ENCODE measurements at regions not wholly inside any gene's neighbourhood (a gene's known extent, or its start where the extent isn't known, plus 50 kb on each side); places are given as distances from the start of the nearest gene placed in this dataset.

DNA sequence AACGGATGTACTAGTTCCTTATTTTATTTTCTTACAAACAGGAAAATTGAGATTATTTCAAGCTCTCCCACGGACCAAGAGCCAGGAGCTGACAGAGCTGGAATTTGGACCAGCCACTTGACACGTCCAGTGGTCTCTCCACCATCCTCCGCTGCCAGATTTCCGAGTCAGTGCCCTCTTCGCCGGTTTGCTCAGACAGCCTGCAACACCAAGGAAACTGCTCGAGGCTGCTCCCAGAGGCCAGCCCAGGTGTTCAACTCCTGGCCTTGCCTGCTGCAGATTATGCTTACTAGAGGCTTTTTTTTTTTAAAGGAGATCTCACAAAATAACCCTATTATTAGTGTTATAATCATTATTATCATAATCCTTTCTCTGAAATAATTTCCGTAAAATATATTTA, 779.8 kb downstream of the RNF144A start:
- Histone ChIP-seq H3K36me3 (no peaks in the 10 kb centered on the region), H3K27me3 (no peaks in the 10 kb centered on the region), H3K9me3 (no peaks in the 10 kb centered on the region), H3K4me1 (no peaks in the 10 kb centered on the region), H3K27ac (no peak overlapping the region), H3K4me3 (no peak overlapping the region)
- WGBS, 5 donors, result 83 to 89% (median 87%) methylated on average over 9 of the region's 9 CpGs
- intact Hi-C loops (cut with DNase I; ENCODE audit: low total_unique reads), result no loop called here
- TF ChIP-seq EP300 (IDR thresholded peaks at IDR 0.05), result no peak
- no peak for DNase-seq

DNA sequence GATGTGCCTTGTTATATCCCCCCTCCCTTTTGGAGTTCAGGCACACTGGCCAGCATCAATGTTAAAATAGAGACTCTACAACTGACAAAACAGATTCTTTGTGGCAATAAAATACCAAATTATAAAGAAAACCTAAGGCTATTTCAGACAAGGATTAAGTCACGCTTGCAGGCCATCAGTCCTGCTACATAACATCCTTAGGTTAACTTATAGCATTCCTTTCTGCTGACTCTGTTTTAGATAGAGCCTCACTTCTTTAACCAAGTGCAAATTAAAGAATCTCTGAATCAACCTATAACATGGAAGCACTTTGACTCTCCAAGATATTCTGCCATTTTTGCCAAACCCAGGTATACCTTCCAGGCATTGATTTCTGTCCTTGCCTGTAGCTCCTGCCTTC, 784.6 kb downstream of the RNF144A start:
- no peak for DNase-seq
- no peaks in the 10 kb centered on the region for H3K27me3 ChIP-seq
- no peaks in the 10 kb centered on the region for H3K36me3 ChIP-seq
- 95 to 100% (median 98%) methylated on average over 1 of the region's 1 CpG for WGBS, 5 donors
- intact Hi-C loops (cut with DNase I; ENCODE audit: low total_unique reads), result loop anchor here (10.0 kb wide), 1 partner anchor 107 kb away; no protein-coding TSS in a partner anchor
- H3K27ac ChIP-seq, result no peak overlapping the region
- no peak for TF ChIP-seq EP300 (IDR thresholded peaks at IDR 0.05)
- no peak for TF ChIP-seq POLR2AphosphoS5 (IDR thresholded peaks at IDR 0.05)
- TF ChIP-seq, protein P1, sequence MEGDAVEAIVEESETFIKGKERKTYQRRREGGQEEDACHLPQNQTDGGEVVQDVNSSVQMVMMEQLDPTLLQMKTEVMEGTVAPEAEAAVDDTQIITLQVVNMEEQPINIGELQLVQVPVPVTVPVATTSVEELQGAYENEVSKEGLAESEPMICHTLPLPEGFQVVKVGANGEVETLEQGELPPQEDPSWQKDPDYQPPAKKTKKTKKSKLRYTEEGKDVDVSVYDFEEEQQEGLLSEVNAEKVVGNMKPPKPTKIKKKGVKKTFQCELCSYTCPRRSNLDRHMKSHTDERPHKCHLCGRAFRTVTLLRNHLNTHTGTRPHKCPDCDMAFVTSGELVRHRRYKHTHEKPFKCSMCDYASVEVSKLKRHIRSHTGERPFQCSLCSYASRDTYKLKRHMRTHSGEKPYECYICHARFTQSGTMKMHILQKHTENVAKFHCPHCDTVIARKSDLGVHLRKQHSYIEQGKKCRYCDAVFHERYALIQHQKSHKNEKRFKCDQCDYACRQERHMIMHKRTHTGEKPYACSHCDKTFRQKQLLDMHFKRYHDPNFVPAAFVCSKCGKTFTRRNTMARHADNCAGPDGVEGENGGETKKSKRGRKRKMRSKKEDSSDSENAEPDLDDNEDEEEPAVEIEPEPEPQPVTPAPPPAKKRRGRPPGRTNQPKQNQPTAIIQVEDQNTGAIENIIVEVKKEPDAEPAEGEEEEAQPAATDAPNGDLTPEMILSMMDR (IDR thresholded peaks at IDR 0.05), result no peak
- TF ChIP-seq POLR2A (IDR thresholded peaks at IDR 0.05), result no peak
- no peaks in the 10 kb centered on the region for H3K4me1 ChIP-seq
- no peak overlapping the region for H3K4me3 ChIP-seq
- H3K9me3 ChIP-seq, result no peaks in the 10 kb centered on the region

DNA sequence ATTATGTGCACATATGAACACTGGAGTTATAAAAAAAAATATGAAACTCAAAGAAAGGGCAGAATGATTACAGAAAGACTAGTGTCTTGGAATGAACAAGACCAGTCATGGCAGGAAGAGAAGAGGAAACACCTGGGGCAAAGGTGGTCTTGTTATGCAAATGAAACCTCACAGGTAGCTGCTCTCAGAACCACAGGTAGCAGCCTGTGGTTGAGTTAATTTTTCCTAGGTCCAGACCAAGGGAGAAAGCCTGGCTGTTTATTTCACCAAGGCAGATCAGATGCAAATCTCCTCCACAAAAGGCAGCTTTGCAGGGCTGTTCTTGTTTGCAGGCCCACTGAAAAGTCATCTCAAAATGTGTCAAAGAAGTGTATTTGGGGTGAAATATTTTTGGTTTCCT, 785.8 kb downstream of the RNF144A start:
- no peak overlapping the region for H3K27ac ChIP-seq
- H3K4me3 ChIP-seq, result no peak overlapping the region
- intact Hi-C loops (cut with DNase I; ENCODE audit: low total_unique reads), result loop anchor here (10.0 kb wide), 1 partner anchor 108 kb away; no protein-coding TSS in a partner anchor
- no peaks in the 10 kb centered on the region for H3K27me3 ChIP-seq
- no peaks in the 10 kb centered on the region for H3K9me3 ChIP-seq
- no peaks in the 10 kb centered on the region for H3K36me3 ChIP-seq
- DNase-seq, result no peak
- no peaks in the 10 kb centered on the region for H3K4me1 ChIP-seq
- TF ChIP-seq POLR2AphosphoS5 (IDR thresholded peaks at IDR 0.05), result no peak
- TF ChIP-seq POLR2A (IDR thresholded peaks at IDR 0.05), result no peak
- TF ChIP-seq, protein P1 (IDR thresholded peaks at IDR 0.05), result no peak

DNA sequence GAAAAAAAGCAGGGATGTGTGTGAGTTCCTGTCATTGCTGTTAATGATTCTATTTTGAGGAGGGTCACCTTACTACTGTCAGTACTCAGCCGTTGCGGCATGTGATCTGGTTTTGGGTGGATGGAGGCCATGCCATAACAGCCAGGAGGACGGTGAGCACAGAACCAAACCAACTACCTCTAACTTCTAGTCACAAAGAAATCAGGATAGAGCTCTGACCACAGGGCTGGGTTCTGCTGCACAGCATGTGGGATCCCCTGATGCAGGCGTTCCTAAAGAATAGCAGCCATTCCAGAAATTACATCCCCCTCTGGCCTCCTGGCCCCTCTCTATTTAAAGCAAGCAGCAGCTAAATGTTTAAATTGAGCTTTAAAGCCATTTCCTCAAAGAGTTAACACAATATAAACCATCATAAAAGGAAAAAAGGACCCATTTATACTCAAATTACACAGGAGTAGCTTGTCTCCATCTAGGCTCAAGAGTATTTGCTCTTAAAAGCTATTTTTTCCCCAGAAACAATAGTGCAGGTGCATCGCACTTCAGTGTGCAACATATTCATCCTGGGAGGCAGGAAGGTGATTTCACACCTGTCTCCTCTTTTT, 786.4 kb downstream of the RNF144A start:
- no peaks in the 10 kb centered on the region for H3K9me3 ChIP-seq

More for the DNA sequence above, 786.4 kb downstream of the RNF144A start:
- intact Hi-C loops (cut with DNase I; ENCODE audit: low total_unique reads), result loop anchor here (10.0 kb wide), 1 partner anchor 109 kb away; no protein-coding TSS in a partner anchor
- TF ChIP-seq, protein P1 (IDR thresholded peaks at IDR 0.05), result no peak
- TF ChIP-seq EP300 (IDR thresholded peaks at IDR 0.05), result no peak
- no peak for TF ChIP-seq POLR2AphosphoS5 (IDR thresholded peaks at IDR 0.05)
- TF ChIP-seq POLR2A (IDR thresholded peaks at IDR 0.05), result no peak
- Histone ChIP-seq H3K27ac (no peak overlapping the region), H3K4me3 (no peak overlapping the region), H3K36me3 (no peaks in the 10 kb centered on the region), H3K27me3 (no peaks in the 10 kb centered on the region), H3K4me1 (no peaks in the 10 kb centered on the region)
- DNase-seq, result no peak
- WGBS, 5 donors, result 67 to 76% (median 72%) methylated on average over 5 of the region's 5 CpGs
